ENCODE measurements at regions not wholly inside any gene's neighbourhood (a gene's known extent, or its start where the extent isn't known, plus 50 kb on each side); places are given as distances from the start of the nearest gene placed in this dataset.

GRCh38 chr13:22017226-22017625 lies 346.4 kb downstream of the FGF9 start:
- CTCF ChIA-PET = interaction anchor here (0.7 to 1.6 kb wide), 3 partner anchors 9 to 171 kb away, joined by 3 to 5 read pairs (median 3); no protein-coding TSS in a partner anchor
- Mint-ChIP-seq H3K4me1 (peaks cover 9% of the 10 kb centered on the region), H3K9me3 (ENCODE audit: insufficient read depth) (no peaks in the 10 kb centered on the region), H3K27me3 (peaks cover 3% of the 10 kb centered on the region), H3K27ac (no peak overlapping the region), H3K4me3 (no peak overlapping the region)
- no peaks in the 10 kb centered on the region for H3K9me3 ChIP-seq (ENCODE audit: control extremely low read depth in 1 of 3, control insufficient read depth in 2 of 3, insufficient read depth in 1 of 3, low read length in 2 of 3)
- peak; percentile 77 for ATAC-seq (ENCODE audit: low read depth)
- DNase-seq = peak; percentile 30
- peaks cover 0 to 4% of the 10 kb centered on the region in 2 donors for H3K4me1 ChIP-seq (ENCODE audit: control insufficient read depth in 2 of 2, insufficient read depth in 2 of 2, low read length in 2 of 2)
- H3K79me2 ChIP-seq (ENCODE audit: control insufficient read depth, insufficient read depth, low read length) = no peaks in the 10 kb centered on the region
- peak overlapping the region; percentile 1 for H3K4me2 ChIP-seq (replicated peaks; ENCODE audit: low read depth, low read length, poor library complexity, severe bottlenecking)
- H4K20me1 ChIP-seq (ENCODE audit: control insufficient read depth, insufficient read depth, low read length, poor library complexity, severe bottlenecking) = no peaks in the 10 kb centered on the region
- no peaks in the 10 kb centered on the region for H3K36me3 ChIP-seq (replicated peaks in 1 of 2; ENCODE audit: control extremely low read depth in 1 of 2, control insufficient read depth in 1 of 2, extremely low read depth in 1 of 2, insufficient read depth in 2 of 2, low read length in 1 of 2)
- no peak overlapping the region for H3K9ac ChIP-seq (ENCODE audit: low read length)
- no peaks in the 10 kb centered on the region for H3K27me3 ChIP-seq (replicated peaks in 1 of 4; ENCODE audit: control extremely low read depth in 1 of 4, control insufficient read depth in 3 of 4, insufficient read depth in 4 of 4, low read length in 3 of 4)
- no peak overlapping the region for H3K27ac ChIP-seq (ENCODE audit: low read length in 2 of 2)
- H2AFZ ChIP-seq (ENCODE audit: insufficient read depth, low read depth, low read length, poor library complexity, severe bottlenecking) = peak overlapping the region; percentile 41
- no peak overlapping the region for H3K4me3 ChIP-seq (ENCODE audit: control extremely low read depth in 1 of 5, extremely low read depth in 1 of 5, insufficient read depth in 1 of 5, low read depth in 2 of 5, low read length in 4 of 5)
- no peak for TF ChIP-seq EZH2 (IDR thresholded peaks at IDR 0.05; ENCODE audit: borderline replicate concordance, insufficient read depth, low read depth, low read length, poor library complexity, severe bottlenecking)
- TF ChIP-seq, protein P1, sequence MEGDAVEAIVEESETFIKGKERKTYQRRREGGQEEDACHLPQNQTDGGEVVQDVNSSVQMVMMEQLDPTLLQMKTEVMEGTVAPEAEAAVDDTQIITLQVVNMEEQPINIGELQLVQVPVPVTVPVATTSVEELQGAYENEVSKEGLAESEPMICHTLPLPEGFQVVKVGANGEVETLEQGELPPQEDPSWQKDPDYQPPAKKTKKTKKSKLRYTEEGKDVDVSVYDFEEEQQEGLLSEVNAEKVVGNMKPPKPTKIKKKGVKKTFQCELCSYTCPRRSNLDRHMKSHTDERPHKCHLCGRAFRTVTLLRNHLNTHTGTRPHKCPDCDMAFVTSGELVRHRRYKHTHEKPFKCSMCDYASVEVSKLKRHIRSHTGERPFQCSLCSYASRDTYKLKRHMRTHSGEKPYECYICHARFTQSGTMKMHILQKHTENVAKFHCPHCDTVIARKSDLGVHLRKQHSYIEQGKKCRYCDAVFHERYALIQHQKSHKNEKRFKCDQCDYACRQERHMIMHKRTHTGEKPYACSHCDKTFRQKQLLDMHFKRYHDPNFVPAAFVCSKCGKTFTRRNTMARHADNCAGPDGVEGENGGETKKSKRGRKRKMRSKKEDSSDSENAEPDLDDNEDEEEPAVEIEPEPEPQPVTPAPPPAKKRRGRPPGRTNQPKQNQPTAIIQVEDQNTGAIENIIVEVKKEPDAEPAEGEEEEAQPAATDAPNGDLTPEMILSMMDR (IDR thresholded peaks at IDR 0.05) = peak; percentile 7
- intact Hi-C loops (cut with micrococcal nuclease) = loop anchor here (10.0 kb wide), 1 partner anchor 182 kb away; no protein-coding TSS in a partner anchor
- 0% methylated on average over 2 of the region's 3 CpGs for WGBS (ENCODE audit: insufficient coverage)
- POLR2A ChIA-PET = interaction anchor here (0.7 kb wide), 2 partner anchors 45 to 47 kb away, joined by 3 read pairs; no protein-coding TSS in a partner anchor

- no peaks in the 10 kb centered on the region for H3K36me3 ChIP-seq (replicated peaks in 1 of 2; ENCODE audit: control extremely low read depth in 1 of 2, control insufficient read depth in 1 of 2, extremely low read depth in 1 of 2, insufficient read depth in 2 of 2, low read length in 1 of 2)
- H4K20me1 ChIP-seq (ENCODE audit: control insufficient read depth, insufficient read depth, low read length, poor library complexity, severe bottlenecking) = no peaks in the 10 kb centered on the region
- no peak for TF ChIP-seq EZH2 (IDR thresholded peaks at IDR 0.05; ENCODE audit: borderline replicate concordance, insufficient read depth, low read depth, low read length, poor library complexity, severe bottlenecking)
- TF ChIP-seq, protein P1 (IDR thresholded peaks at IDR 0.05) = no peak
- H3K27me3 ChIP-seq (replicated peaks in 1 of 4; ENCODE audit: control extremely low read depth in 1 of 4, control insufficient read depth in 3 of 4, insufficient read depth in 4 of 4, low read length in 3 of 4) = no peaks in the 10 kb centered on the region
- peaks cover 3% of the 10 kb centered on the region for H3K27me3 Mint-ChIP-seq
- peaks cover 0 to 4% of the 10 kb centered on the region in 2 donors for H3K4me1 ChIP-seq (ENCODE audit: control insufficient read depth in 2 of 2, insufficient read depth in 2 of 2, low read length in 2 of 2)
- no peaks in the 10 kb centered on the region for H3K79me2 ChIP-seq (ENCODE audit: control insufficient read depth, insufficient read depth, low read length)
- no peak overlapping the region for H3K27ac ChIP-seq (ENCODE audit: low read length in 2 of 2)
- no peak overlapping the region for H3K4me3 Mint-ChIP-seq
- ChIA-PET POLR2A (no interaction called here), CTCF (interaction anchor here (1.2 to 1.3 kb wide), 2 partner anchors 8 to 259 kb away, joined by 3 read pairs; no protein-coding TSS in a partner anchor)
- no peaks in the 10 kb centered on the region for H3K9me3 ChIP-seq (ENCODE audit: control extremely low read depth in 1 of 3, control insufficient read depth in 2 of 3, insufficient read depth in 1 of 3, low read length in 2 of 3)
- intact Hi-C loops (cut with micrococcal nuclease) = loop anchor here (10.0 kb wide), 1 partner anchor 183 kb away; no protein-coding TSS in a partner anchor
- H2AFZ ChIP-seq (ENCODE audit: insufficient read depth, low read depth, low read length, poor library complexity, severe bottlenecking) = peak overlapping the region; percentile 41
- H3K4me3 ChIP-seq (ENCODE audit: control extremely low read depth in 1 of 5, extremely low read depth in 1 of 5, insufficient read depth in 1 of 5, low read depth in 2 of 5, low read length in 4 of 5) = no peak overlapping the region
- ATAC-seq (ENCODE audit: low read depth) (no peak), DNase-seq (no peak)
- H3K27ac Mint-ChIP-seq = no peak overlapping the region
- H3K9me3 Mint-ChIP-seq (ENCODE audit: insufficient read depth) = no peaks in the 10 kb centered on the region
- H3K9ac ChIP-seq (ENCODE audit: low read length) = no peak overlapping the region
- H3K4me2 ChIP-seq (replicated peaks; ENCODE audit: low read depth, low read length, poor library complexity, severe bottlenecking) = no peak overlapping the region
- peaks cover 9% of the 10 kb centered on the region for H3K4me1 Mint-ChIP-seq
- WGBS (ENCODE audit: insufficient coverage) = 95% methylated on average over 13 of the region's 14 CpGs
Measured at GRCh38 chr13:22018076-22018835, 347.4 kb downstream of the FGF9 start.

Data from B cell (primary cell).